Mesendoderm (in vitro differentiated cells): ENCODE measurements at regions not wholly inside any gene's neighbourhood (a gene's known extent, or its start where the extent isn't known, plus 50 kb on each side); places are given as distances from the start of the nearest gene placed in this dataset.

Experiments used
- DNase-seq: peaks from one replicate; pipeline ENCODE4 v3.0.0; 2013
- H2AK5ac ChIP-seq: 2 replicates; pipeline ENCODE4 v1.6.1; 2013; ENCODE audit warnings: low read length, inconsistent platforms
- H2BK120ac ChIP-seq: 2 replicates; pipeline ENCODE4 v1.6.1; 2013; ENCODE audit warnings: low read depth, mild to moderate bottlenecking, low read length, moderate library complexity, mixed read lengths
- H2BK15ac ChIP-seq: replicated peaks from 2 replicates; pipeline ENCODE4 v1.6.1; 2013; ENCODE audit warnings: low read depth, mild to moderate bottlenecking, moderate library complexity
- H2BK5ac ChIP-seq: 2 replicates; pipeline ENCODE4 v1.6.1; 2013; ENCODE audit warnings: low read length, inconsistent platforms
- H3K18ac ChIP-seq: 2 replicates; pipeline ENCODE4 v1.6.1; 2013; ENCODE audit warnings: mild to moderate bottlenecking, low read length, mixed read lengths
- H3K23ac ChIP-seq: one replicate; pipeline ENCODE4 v1.6.1; 2013; ENCODE audit warnings: low read length
- H3K27ac ChIP-seq: 2 replicates; pipeline ENCODE4 v1.5.1; 2013; ENCODE audit warnings: low read depth, mild to moderate bottlenecking, inconsistent platforms, low read length, moderate library complexity
- H3K27me3 ChIP-seq: 2 replicates; pipeline ENCODE4 v1.6.1; 2013; ENCODE audit warnings: low read length, control low read depth, mild to moderate bottlenecking, inconsistent platforms; ENCODE audit not compliant: insufficient read depth, poor library complexity
- H3K36me3 ChIP-seq: 2 replicates; pipeline ENCODE4 v1.6.1; 2013; ENCODE audit warnings: low read length, inconsistent platforms; ENCODE audit not compliant: control insufficient read depth, insufficient read depth
- H3K4ac ChIP-seq: one replicate; pipeline ENCODE4 v1.6.1; 2013; ENCODE audit warnings: low read depth, mild to moderate bottlenecking, low read length, moderate library complexity
- H3K4me1 ChIP-seq: 2 replicates; pipeline ENCODE4 v1.6.1; 2013; ENCODE audit warnings: low read depth, low read length, inconsistent platforms; ENCODE audit not compliant: control insufficient read depth
- H3K4me2 ChIP-seq: 2 replicates; pipeline ENCODE4 v1.6.1; 2013; ENCODE audit warnings: low read length
- H3K4me3 ChIP-seq: 2 replicates; pipeline ENCODE4 v1.5.1; 2013; ENCODE audit warnings: mild to moderate bottlenecking, low read length
- H3K56ac ChIP-seq: one replicate; pipeline ENCODE4 v1.6.1; 2013; ENCODE audit warnings: low read length
- H3K79me1 ChIP-seq: 2 replicates; pipeline ENCODE4 v1.6.1; 2013; ENCODE audit warnings: low read length, inconsistent platforms
- H3K79me2 ChIP-seq: 2 replicates; pipeline ENCODE4 v1.6.1; 2013; ENCODE audit warnings: mild to moderate bottlenecking, low read length; ENCODE audit not compliant: control insufficient read depth, insufficient read depth
- H3K9ac ChIP-seq: 2 replicates; pipeline ENCODE4 v1.6.1; 2013; ENCODE audit warnings: low read length, inconsistent platforms
- H4K5ac ChIP-seq: one replicate; pipeline ENCODE4 v1.6.1; 2013; ENCODE audit warnings: low read length
- H4K8ac ChIP-seq: one replicate; pipeline ENCODE4 v1.6.1; 2013; ENCODE audit warnings: low read depth, mild to moderate bottlenecking, control low read depth, low read length, moderate library complexity
- WGBS: extraction: QIAGEN DNeasy Blood & Tissue Kit; methylation state at CpG from one replicate; pipeline ENCODE4 v1.1.7; 2013; ENCODE audit warnings: low lambda C conversion rate, missing lambda C conversion rate; ENCODE audit not compliant: insufficient coverage; ENCODE audit errors: extremely low coverage; 5-methylcytosine and 5-hydroxymethylcytosine counted together

- Histone ChIP-seq H3K4ac (no peak overlapping the region), H2BK5ac (no peak overlapping the region), H3K27me3 (no peaks in the 10 kb centered on the region), H4K5ac (no peak overlapping the region), H3K23ac (no peak overlapping the region), H3K9ac (no peak overlapping the region), H3K18ac (no peak overlapping the region), H3K4me2 (no peak overlapping the region), H2BK15ac (no peak overlapping the region), H3K27ac (no peak overlapping the region), H3K4me3 (no peak overlapping the region), H2AK5ac (no peak overlapping the region), H4K8ac (no peak overlapping the region), H3K56ac (no peak overlapping the region), H3K79me2 (no peaks in the 10 kb centered on the region), H3K79me1 (no peaks in the 10 kb centered on the region), H3K4me1 (peaks cover 8% of the 10 kb centered on the region), H3K36me3 (no peaks in the 10 kb centered on the region), H2BK120ac (no peak overlapping the region)
- no CpG with 5 or more reads among the region's 2 CpGs for WGBS
- DNase-seq = no peak
These were observed 79.7 kb upstream of the FOXP4 start for GRCh38 chr6:41466437-41466990.

DNA sequence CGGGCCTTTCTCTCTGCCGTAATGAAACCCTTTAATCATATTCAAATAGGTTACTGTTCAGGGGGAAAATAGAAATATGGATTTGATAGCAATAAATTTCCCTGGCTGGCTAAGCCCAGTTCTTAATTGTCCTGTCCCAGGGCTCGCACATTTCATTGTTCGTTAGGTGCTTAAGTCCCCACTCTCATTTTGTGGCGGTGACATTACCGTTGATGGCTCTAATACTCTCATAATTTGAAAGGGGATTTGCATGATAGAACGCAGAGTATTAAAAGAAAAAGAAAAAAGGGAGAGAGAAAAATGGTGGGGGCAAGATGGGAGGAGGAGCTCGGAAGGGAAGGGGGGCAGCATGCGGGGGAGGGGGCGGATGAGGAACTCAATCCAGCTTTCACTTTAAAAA is 79.1 kb upstream of the FOXP4 start:
- no peak overlapping the region for H3K4me3 ChIP-seq
- no peak overlapping the region for H2BK5ac ChIP-seq
- no peak overlapping the region for H3K23ac ChIP-seq
- no peak overlapping the region for H3K9ac ChIP-seq
- no CpG with 5 or more reads among the region's 10 CpGs for WGBS
- no peak overlapping the region for H2AK5ac ChIP-seq
- no peaks in the 10 kb centered on the region for H3K79me1 ChIP-seq
- no peaks in the 10 kb centered on the region for H3K79me2 ChIP-seq
- peaks cover 9% of the 10 kb centered on the region for H3K4me1 ChIP-seq
- H3K27me3 ChIP-seq = no peaks in the 10 kb centered on the region
- no peak for DNase-seq
- H2BK120ac ChIP-seq = no peak overlapping the region
- no peaks in the 10 kb centered on the region for H3K36me3 ChIP-seq
- H3K4me2 ChIP-seq = no peak overlapping the region
- no peak overlapping the region for H4K5ac ChIP-seq
- no peak overlapping the region for H3K4ac ChIP-seq
- no peak overlapping the region for H2BK15ac ChIP-seq
- no peak overlapping the region for H3K18ac ChIP-seq
- H4K8ac ChIP-seq = no peak overlapping the region
- H3K27ac ChIP-seq = no peak overlapping the region
- H3K56ac ChIP-seq = no peak overlapping the region

DNA sequence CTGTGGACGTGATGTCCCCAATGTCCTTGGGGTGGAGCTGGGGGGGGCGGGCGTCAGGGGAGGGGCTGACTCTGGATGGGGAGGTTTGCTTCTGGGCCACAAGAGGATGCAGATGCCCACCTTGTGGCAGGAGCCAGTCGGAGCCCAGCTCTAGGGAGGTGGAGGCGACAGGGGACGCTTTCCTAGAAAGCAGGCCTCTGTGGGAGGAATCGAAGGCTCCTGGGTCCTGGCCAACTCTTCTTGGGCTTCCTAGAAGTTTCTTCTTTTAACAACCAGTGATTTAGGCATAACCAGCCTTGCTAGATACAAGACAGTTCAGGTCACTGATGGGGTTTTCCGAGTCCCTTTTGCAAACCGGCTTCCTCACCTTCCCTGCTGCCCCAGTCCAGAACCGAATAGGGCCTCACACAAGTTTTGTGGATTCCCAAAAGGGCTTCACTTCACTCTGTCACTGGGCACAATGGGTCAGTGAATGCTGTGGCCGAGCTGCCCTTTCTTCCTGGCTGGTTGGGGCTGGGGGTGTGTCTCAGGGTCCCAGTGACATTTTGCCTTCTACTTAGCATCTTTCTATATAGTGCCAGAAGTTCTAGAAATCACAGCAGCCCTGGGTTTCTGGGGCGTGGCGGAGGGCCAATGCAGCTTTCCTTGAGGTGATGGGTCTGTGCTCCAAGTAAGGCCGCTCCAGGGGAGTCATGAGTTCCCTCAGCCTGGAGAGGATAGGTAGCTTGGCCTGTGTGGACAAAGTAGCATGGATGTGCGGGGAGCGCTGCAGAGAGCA is 78.4 kb upstream of the FOXP4 start:
- Histone ChIP-seq H3K9ac (no peak overlapping the region), H3K79me2 (no peaks in the 10 kb centered on the region), H2BK15ac (no peak overlapping the region), H3K79me1 (no peaks in the 10 kb centered on the region), H2AK5ac (no peak overlapping the region), H3K4me3 (no peak overlapping the region), H2BK5ac (no peak overlapping the region), H3K4ac (no peak overlapping the region), H2BK120ac (no peak overlapping the region), H3K4me1 (peaks cover 14% of the 10 kb centered on the region), H3K4me2 (no peak overlapping the region), H3K18ac (no peak overlapping the region), H3K27me3 (no peaks in the 10 kb centered on the region), H3K23ac (no peak overlapping the region), H4K5ac (no peak overlapping the region), H4K8ac (no peak overlapping the region), H3K36me3 (no peaks in the 10 kb centered on the region), H3K56ac (no peak overlapping the region), H3K27ac (no peak overlapping the region)
- WGBS = no CpG with 5 or more reads among the region's 16 CpGs
- no peak for DNase-seq

- Histone ChIP-seq H3K4me2 (peak overlapping the region; percentile 75), H2BK120ac (no peak overlapping the region), H2BK5ac (no peak overlapping the region), H3K79me1 (no peaks in the 10 kb centered on the region), H3K79me2 (no peaks in the 10 kb centered on the region), H3K36me3 (no peaks in the 10 kb centered on the region), H3K4me3 (no peak overlapping the region), H3K56ac (peak overlapping the region; percentile 81), H3K18ac (no peak overlapping the region), H3K23ac (no peak overlapping the region), H4K8ac (no peak overlapping the region), H3K27me3 (no peaks in the 10 kb centered on the region), H3K9ac (peak overlapping the region; percentile 61), H2BK15ac (no peak overlapping the region), H2AK5ac (no peak overlapping the region), H4K5ac (no peak overlapping the region), H3K27ac (no peak overlapping the region), H3K4ac (no peak overlapping the region), H3K4me1 (peaks cover 17% of the 10 kb centered on the region)
- no peak for DNase-seq
- WGBS = no CpG with 5 or more reads among the region's 20 CpGs
These were observed 76.8 kb upstream of the FOXP4 start for GRCh38 chr6:41469156-41470028.

DNA sequence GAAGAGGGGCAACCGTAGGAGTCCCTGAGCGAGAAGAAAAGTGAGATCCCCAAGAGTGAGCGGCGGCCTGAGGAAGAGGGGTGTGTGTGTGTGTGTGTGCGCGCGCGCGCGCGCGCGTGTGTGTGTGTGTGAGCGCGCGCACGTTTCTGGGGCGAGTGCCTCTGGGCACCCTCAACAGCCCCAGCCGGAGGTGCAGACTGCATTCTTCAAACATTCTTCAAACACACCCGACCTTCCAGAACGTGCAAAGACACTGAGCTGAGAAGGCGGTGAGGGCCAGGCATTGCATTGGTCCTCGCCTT is 76.2 kb upstream of the FOXP4 start:
- H3K79me2 ChIP-seq = no peaks in the 10 kb centered on the region
- no peak overlapping the region for H2BK15ac ChIP-seq
- H3K23ac ChIP-seq = no peak overlapping the region
- peak overlapping the region; percentile 75 for H3K4me2 ChIP-seq
- no peak overlapping the region for H4K8ac ChIP-seq
- peak; percentile 72 for DNase-seq
- H3K27ac ChIP-seq = no peak overlapping the region
- H3K27me3 ChIP-seq = peaks cover 1% of the 10 kb centered on the region
- no peak overlapping the region for H3K4ac ChIP-seq
- H3K18ac ChIP-seq = no peak overlapping the region
- H2BK120ac ChIP-seq = no peak overlapping the region
- no peak overlapping the region for H4K5ac ChIP-seq
- H3K4me1 ChIP-seq = peaks cover 17% of the 10 kb centered on the region
- H3K4me3 ChIP-seq = peak overlapping the region; percentile 28
- no CpG with 5 or more reads among the region's 23 CpGs for WGBS
- no peak overlapping the region for H2AK5ac ChIP-seq
- no peak overlapping the region for H2BK5ac ChIP-seq
- peak overlapping the region; percentile 61 for H3K9ac ChIP-seq
- H3K36me3 ChIP-seq = no peaks in the 10 kb centered on the region
- no peaks in the 10 kb centered on the region for H3K79me1 ChIP-seq
- peak overlapping the region; percentile 81 for H3K56ac ChIP-seq
